ENCODE measurements at regions not wholly inside any gene's neighbourhood (a gene's known extent, or its start where the extent isn't known, plus 50 kb on each side); places are given as distances from the start of the nearest gene placed in this dataset.
"Not testable (repeated sequence)": the region's sequence is repeated elsewhere in the genome, so short reads cannot be mapped to it uniquely, and the experiment has no call there.

- Histone ChIP-seq H3K27me3 (ENCODE audit: insufficient read depth, low read length) (no peaks in the 10 kb centered on the region), H3K9me3 (ENCODE audit: low read depth, low read length) (no peaks in the 10 kb centered on the region), H3K4me1 (ENCODE audit: insufficient read depth, low read length) (no peaks in the 10 kb centered on the region), H3K4me3 (ENCODE audit: low read length) (no peak overlapping the region)
Measured at GRCh38 chr18:29753379-29753778, 1289.2 kb downstream of the DSC3 start.

GRCh38 chr18:29749704-29750103 is 1292.8 kb downstream of the DSC3 start:
- no peaks in the 10 kb centered on the region for H3K27me3 ChIP-seq (ENCODE audit: insufficient read depth, low read length)
- H3K4me3 ChIP-seq (ENCODE audit: low read length): no peak overlapping the region
- H3K9me3 ChIP-seq (ENCODE audit: low read depth, low read length): no peaks in the 10 kb centered on the region
- no peaks in the 10 kb centered on the region for H3K4me1 ChIP-seq (ENCODE audit: insufficient read depth, low read length)

- Histone ChIP-seq H3K9me3 (ENCODE audit: low read depth, low read length) (no peaks in the 10 kb centered on the region), H3K4me3 (ENCODE audit: low read length) (no peak overlapping the region), H3K4me1 (ENCODE audit: insufficient read depth, low read length) (no peaks in the 10 kb centered on the region), H3K27me3 (ENCODE audit: insufficient read depth, low read length) (no peaks in the 10 kb centered on the region)
Measured at GRCh38 chr18:29741461-29741860, 1301.1 kb downstream of the DSC3 start.

- no peak overlapping the region for H3K4me3 ChIP-seq (ENCODE audit: low read length)
- no peaks in the 10 kb centered on the region for H3K4me1 ChIP-seq (ENCODE audit: insufficient read depth, low read length)
- no peaks in the 10 kb centered on the region for H3K9me3 ChIP-seq (ENCODE audit: low read depth, low read length)
- no peaks in the 10 kb centered on the region for H3K27me3 ChIP-seq (ENCODE audit: insufficient read depth, low read length)
Measured at GRCh38 chr18:29737620-29738019, 1304.9 kb downstream of the DSC3 start.

GRCh38 chr18:29737190-29737589 is 1305.4 kb downstream of the DSC3 start:
- no peaks in the 10 kb centered on the region for H3K4me1 ChIP-seq (ENCODE audit: insufficient read depth, low read length)
- H3K9me3 ChIP-seq (ENCODE audit: low read depth, low read length): no peaks in the 10 kb centered on the region
- no peaks in the 10 kb centered on the region for H3K27me3 ChIP-seq (ENCODE audit: insufficient read depth, low read length)
- no peak overlapping the region for H3K4me3 ChIP-seq (ENCODE audit: low read length)

GRCh38 chr18:29730073-29730472 is 1312.5 kb downstream of the DSC3 start:
- H3K4me1 ChIP-seq (ENCODE audit: insufficient read depth, low read length): no peaks in the 10 kb centered on the region

GRCh38 chr18:29726646-29727045 is 1315.9 kb downstream of the DSC3 start:
- Histone ChIP-seq H3K4me3 (ENCODE audit: low read length) (no peak overlapping the region), H3K27me3 (ENCODE audit: insufficient read depth, low read length) (no peaks in the 10 kb centered on the region), H3K9me3 (ENCODE audit: low read depth, low read length) (no peaks in the 10 kb centered on the region), H3K4me1 (ENCODE audit: insufficient read depth, low read length) (no peaks in the 10 kb centered on the region)

More at GRCh38 chr18:29730073-29730472, 1312.5 kb downstream of the DSC3 start:
- Histone ChIP-seq H3K27me3 (ENCODE audit: insufficient read depth, low read length) (no peaks in the 10 kb centered on the region), H3K9me3 (ENCODE audit: low read depth, low read length) (no peaks in the 10 kb centered on the region), H3K4me3 (ENCODE audit: low read length) (no peak overlapping the region)

- not testable (repeated sequence) for H3K27me3 ChIP-seq (ENCODE audit: insufficient read depth, low read length); H3K9me3 ChIP-seq (ENCODE audit: low read depth, low read length); H3K4me1 ChIP-seq (ENCODE audit: insufficient read depth, low read length); H3K4me3 ChIP-seq (ENCODE audit: low read length)
Measured at GRCh38 chr18:29723486-29723885, 1319.1 kb downstream of the DSC3 start.

GRCh38 chr18:29715960-29716359 is 1326.6 kb downstream of the DSC3 start:
- not testable (repeated sequence) for H3K9me3 ChIP-seq (ENCODE audit: low read depth, low read length); H3K4me1 ChIP-seq (ENCODE audit: insufficient read depth, low read length); H3K4me3 ChIP-seq (ENCODE audit: low read length); H3K27me3 ChIP-seq (ENCODE audit: insufficient read depth, low read length)

GRCh38 chr18:29712785-29713184 is 1329.8 kb downstream of the DSC3 start:
- H3K27me3 ChIP-seq (ENCODE audit: insufficient read depth, low read length): no peaks in the 10 kb centered on the region
- no peaks in the 10 kb centered on the region for H3K9me3 ChIP-seq (ENCODE audit: low read depth, low read length)
- H3K4me3 ChIP-seq (ENCODE audit: low read length): no peak overlapping the region
- H3K4me1 ChIP-seq (ENCODE audit: insufficient read depth, low read length): no peaks in the 10 kb centered on the region

- no peaks in the 10 kb centered on the region for H3K9me3 ChIP-seq (ENCODE audit: low read depth, low read length)
- no peaks in the 10 kb centered on the region for H3K27me3 ChIP-seq (ENCODE audit: insufficient read depth, low read length)
- H3K4me3 ChIP-seq (ENCODE audit: low read length): no peak overlapping the region
- no peaks in the 10 kb centered on the region for H3K4me1 ChIP-seq (ENCODE audit: insufficient read depth, low read length)
Measured at GRCh38 chr18:29711932-29712331, 1330.6 kb downstream of the DSC3 start.

- peaks cover 6% of the 10 kb centered on the region for H3K9me3 ChIP-seq (ENCODE audit: low read depth, low read length)
- no peaks in the 10 kb centered on the region for H3K4me1 ChIP-seq (ENCODE audit: insufficient read depth, low read length)
- H3K4me3 ChIP-seq (ENCODE audit: low read length): no peak overlapping the region
- H3K27me3 ChIP-seq (ENCODE audit: insufficient read depth, low read length): no peaks in the 10 kb centered on the region
Measured at GRCh38 chr18:29693334-29693733, 1349.2 kb downstream of the DSC3 start.

GRCh38 chr18:29681578-29681977 is 1361.0 kb downstream of the DSC3 start:
- Histone ChIP-seq H3K4me3 (ENCODE audit: low read length) (no peak overlapping the region), H3K4me1 (ENCODE audit: insufficient read depth, low read length) (no peaks in the 10 kb centered on the region), H3K27me3 (ENCODE audit: insufficient read depth, low read length) (no peaks in the 10 kb centered on the region), H3K9me3 (ENCODE audit: low read depth, low read length) (no peaks in the 10 kb centered on the region)

GRCh38 chr18:29664278-29665036 is 1378.1 kb downstream of the DSC3 start:
- H3K4me1 ChIP-seq (ENCODE audit: insufficient read depth, low read length): no peaks in the 10 kb centered on the region
- no peak overlapping the region for H3K4me3 ChIP-seq (ENCODE audit: low read length)
- H3K27me3 ChIP-seq (ENCODE audit: insufficient read depth, low read length): no peaks in the 10 kb centered on the region

GRCh38 chr18:29661924-29662323 is 1380.6 kb downstream of the DSC3 start:
- H3K27me3 ChIP-seq (ENCODE audit: insufficient read depth, low read length): no peaks in the 10 kb centered on the region
- no peak overlapping the region for H3K4me3 ChIP-seq (ENCODE audit: low read length)
- H3K9me3 ChIP-seq (ENCODE audit: low read depth, low read length): no peaks in the 10 kb centered on the region
- H3K4me1 ChIP-seq (ENCODE audit: insufficient read depth, low read length): no peaks in the 10 kb centered on the region

More at GRCh38 chr18:29664278-29665036, 1378.1 kb downstream of the DSC3 start:
- no peaks in the 10 kb centered on the region for H3K9me3 ChIP-seq (ENCODE audit: low read depth, low read length)

GRCh38 chr18:29660777-29661176 is 1381.8 kb downstream of the DSC3 start:
- no peaks in the 10 kb centered on the region for H3K4me1 ChIP-seq (ENCODE audit: insufficient read depth, low read length)
- no peak overlapping the region for H3K4me3 ChIP-seq (ENCODE audit: low read length)
- no peaks in the 10 kb centered on the region for H3K9me3 ChIP-seq (ENCODE audit: low read depth, low read length)
- no peaks in the 10 kb centered on the region for H3K27me3 ChIP-seq (ENCODE audit: insufficient read depth, low read length)

Data from mononuclear cell (primary cell).